Smooth muscle cell (in vitro differentiated cells): ENCODE measurements at regions not wholly inside any gene's neighbourhood (a gene's known extent, or its start where the extent isn't known, plus 50 kb on each side); places are given as distances from the start of the nearest gene placed in this dataset.

ENCODE experiments used
- DNase-seq: peaks from one replicate; lab custom pipeline; 2025; ENCODE audit not compliant: unreplicated experiment; lab: John Stamatoyannopoulos, UW
- H2AFZ ChIP-seq: fragments of 200-600 bp; sonication (generic); 2 replicates; pipeline ENCODE4 v1.6.0; 2016; ENCODE audit warnings: antibody characterized with exemption, low read depth, mild to moderate bottlenecking
- H3F3A ChIP-seq: fragments of 200-600 bp; sonication (generic); 2 replicates; pipeline ENCODE4 v1.6.0; 2017; ENCODE audit warnings: antibody characterized with exemption, low read depth
- H3K27ac ChIP-seq: fragments of 200-600 bp; sonication (generic); 2 replicates; pipeline ENCODE4 v1.5.1; 2016; ENCODE audit warnings: low read depth, mild to moderate bottlenecking
- H3K27me3 ChIP-seq: fragments of 200-600 bp; sonication (generic); 2 replicates; pipeline ENCODE4 v1.6.1; 2016; ENCODE audit warnings: low read depth, mild to moderate bottlenecking
- H3K36me3 ChIP-seq: fragments of 200-600 bp; sonication (generic); 2 replicates; pipeline ENCODE4 v1.5.1; 2016; ENCODE audit warnings: low read depth
- H3K4me1 ChIP-seq: fragments of 200-600 bp; sonication (generic); 2 replicates; pipeline ENCODE4 v1.5.1; 2016; ENCODE audit warnings: low read depth
- H3K4me2 ChIP-seq: fragments of 200-600 bp; sonication (generic); 2 replicates; pipeline ENCODE4 v1.6.0; 2016; ENCODE audit warnings: mild to moderate bottlenecking
- H3K4me3 ChIP-seq: fragments of 200-600 bp; sonication (generic); 2 replicates; pipeline ENCODE4 v1.5.1; 2016; ENCODE audit warnings: mild to moderate bottlenecking
- H3K79me2 ChIP-seq: fragments of 200-600 bp; sonication (generic); 2 replicates; pipeline ENCODE4 v1.6.0; 2016; ENCODE audit warnings: low read depth, mild to moderate bottlenecking
- H3K9ac ChIP-seq: fragments of 200-600 bp; sonication (generic); 2 replicates; pipeline ENCODE4 v1.6.0; 2016; ENCODE audit warnings: low read depth
- H3K9me3 ChIP-seq: fragments of 200-600 bp; sonication (generic); replicated peaks from 2 replicates; pipeline ENCODE4 v1.5.1; 2016; ENCODE audit warnings: low read depth
- H4K20me1 ChIP-seq: fragments of 200-600 bp; sonication (generic); 2 replicates; pipeline ENCODE4 v1.6.0; 2016; ENCODE audit warnings: low read depth
- WGBS: methylation state at CpG from one replicate; pipeline ENCODE4 v1.1.7; 2016; ENCODE audit warnings: low lambda C conversion rate; 5-methylcytosine and 5-hydroxymethylcytosine counted together
- TF ChIP-seq, protein P1 (sequence below): fragments of 200-600 bp; sonication (generic); IDR thresholded peaks from 2 replicates; pipeline ENCODE4 v1.5.1; 2017; ENCODE audit warnings: borderline replicate concordance, mild to moderate bottlenecking, antibody characterized with exemption; ENCODE audit not compliant: insufficient read depth, poor library complexity, severe bottlenecking

DNA sequence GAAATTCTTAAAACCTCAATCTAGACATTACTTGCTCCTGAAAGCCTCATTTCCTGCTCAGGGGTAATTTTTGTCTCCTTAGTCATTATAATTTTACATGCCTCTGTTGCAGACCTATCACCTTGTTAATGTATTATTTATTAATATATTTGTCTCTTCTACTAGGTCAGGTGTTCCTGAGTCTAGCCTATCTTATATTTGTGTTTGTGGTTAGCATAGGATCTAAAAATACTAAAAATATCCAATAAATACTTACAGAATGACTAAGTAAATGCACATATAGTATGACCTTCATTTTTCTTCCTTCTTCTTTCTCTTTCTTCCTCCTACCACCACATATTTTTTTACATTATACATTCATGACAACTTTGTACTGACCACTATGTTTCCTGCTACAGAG lies 268.9 kb upstream of the HS3ST5 start:
- Histone ChIP-seq H3K4me3 (no peak overlapping the region), H3K9me3 (no peaks in the 10 kb centered on the region), H3K27ac (no peak overlapping the region), H3K79me2 (no peaks in the 10 kb centered on the region), H2AFZ (no peak overlapping the region), H3K27me3 (no peaks in the 10 kb centered on the region), H3K4me2 (no peak overlapping the region), H4K20me1 (no peaks in the 10 kb centered on the region), H3K9ac (no peak overlapping the region), H3K36me3 (no peaks in the 10 kb centered on the region), H3F3A (no peaks in the 10 kb centered on the region), H3K4me1 (no peaks in the 10 kb centered on the region)
- TF ChIP-seq, protein P1, sequence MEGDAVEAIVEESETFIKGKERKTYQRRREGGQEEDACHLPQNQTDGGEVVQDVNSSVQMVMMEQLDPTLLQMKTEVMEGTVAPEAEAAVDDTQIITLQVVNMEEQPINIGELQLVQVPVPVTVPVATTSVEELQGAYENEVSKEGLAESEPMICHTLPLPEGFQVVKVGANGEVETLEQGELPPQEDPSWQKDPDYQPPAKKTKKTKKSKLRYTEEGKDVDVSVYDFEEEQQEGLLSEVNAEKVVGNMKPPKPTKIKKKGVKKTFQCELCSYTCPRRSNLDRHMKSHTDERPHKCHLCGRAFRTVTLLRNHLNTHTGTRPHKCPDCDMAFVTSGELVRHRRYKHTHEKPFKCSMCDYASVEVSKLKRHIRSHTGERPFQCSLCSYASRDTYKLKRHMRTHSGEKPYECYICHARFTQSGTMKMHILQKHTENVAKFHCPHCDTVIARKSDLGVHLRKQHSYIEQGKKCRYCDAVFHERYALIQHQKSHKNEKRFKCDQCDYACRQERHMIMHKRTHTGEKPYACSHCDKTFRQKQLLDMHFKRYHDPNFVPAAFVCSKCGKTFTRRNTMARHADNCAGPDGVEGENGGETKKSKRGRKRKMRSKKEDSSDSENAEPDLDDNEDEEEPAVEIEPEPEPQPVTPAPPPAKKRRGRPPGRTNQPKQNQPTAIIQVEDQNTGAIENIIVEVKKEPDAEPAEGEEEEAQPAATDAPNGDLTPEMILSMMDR = no peak
- no peak for DNase-seq

DNA sequence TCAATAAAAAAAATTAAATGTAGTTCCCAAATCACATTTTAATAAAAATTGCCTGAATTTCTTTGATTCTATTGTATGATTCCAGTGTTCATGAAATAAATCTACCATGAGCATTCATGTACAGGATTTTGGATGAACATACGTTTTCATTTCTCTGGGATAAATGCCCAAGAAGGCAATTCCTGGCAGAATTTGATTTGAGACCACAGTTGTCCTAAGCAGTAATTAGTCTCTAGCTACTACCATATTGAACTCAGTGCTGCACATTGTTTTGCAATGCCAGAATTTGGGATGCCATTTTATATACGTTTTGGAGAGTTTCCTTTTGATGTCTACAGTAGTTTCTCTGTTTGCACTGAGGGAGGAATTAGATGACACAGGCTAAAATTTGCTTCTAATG lies 265.3 kb upstream of the HS3ST5 start:
- H3K4me2 ChIP-seq = no peak overlapping the region
- H3K9me3 ChIP-seq = no peaks in the 10 kb centered on the region
- TF ChIP-seq, protein P1 = no peak
- H2AFZ ChIP-seq = no peak overlapping the region
- H3K27me3 ChIP-seq = no peaks in the 10 kb centered on the region
- H4K20me1 ChIP-seq = no peaks in the 10 kb centered on the region
- H3K27ac ChIP-seq = no peak overlapping the region
- no peaks in the 10 kb centered on the region for H3K4me1 ChIP-seq
- no peak for DNase-seq
- no peaks in the 10 kb centered on the region for H3K36me3 ChIP-seq
- H3K9ac ChIP-seq = no peak overlapping the region
- no peaks in the 10 kb centered on the region for H3F3A ChIP-seq
- H3K79me2 ChIP-seq = no peaks in the 10 kb centered on the region
- WGBS = 96% methylated on average over 2 of the region's 2 CpGs
- H3K4me3 ChIP-seq = no peak overlapping the region

DNA sequence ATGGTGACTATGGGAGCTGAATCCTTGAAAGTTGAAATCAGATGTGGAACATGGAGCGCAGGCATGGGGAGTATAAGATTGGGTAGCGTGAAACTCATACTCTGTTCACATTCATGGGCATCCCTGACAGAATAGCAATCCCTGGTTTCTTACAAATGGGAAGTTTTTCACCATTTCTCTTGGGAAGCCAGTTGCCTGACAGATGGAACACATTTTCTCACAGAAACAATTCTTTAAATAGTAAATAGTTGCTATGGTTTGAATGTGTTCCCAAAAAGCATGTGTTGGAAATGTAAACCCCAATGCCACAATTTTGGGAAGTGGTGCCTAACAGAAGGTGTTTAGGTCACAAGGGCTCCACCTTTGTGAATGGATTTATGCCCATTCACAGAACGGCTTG lies 262.8 kb upstream of the HS3ST5 start:
- H3K36me3 ChIP-seq = no peaks in the 10 kb centered on the region
- H2AFZ ChIP-seq = no peak overlapping the region
- DNase-seq = no peak
- no peak overlapping the region for H3K27ac ChIP-seq
- no peaks in the 10 kb centered on the region for H3K27me3 ChIP-seq
- no peaks in the 10 kb centered on the region for H3F3A ChIP-seq
- no peaks in the 10 kb centered on the region for H4K20me1 ChIP-seq
- H3K79me2 ChIP-seq = no peaks in the 10 kb centered on the region
- WGBS = 100% methylated on average over 3 of the region's 3 CpGs
- H3K9ac ChIP-seq = no peak overlapping the region
- no peak overlapping the region for H3K4me2 ChIP-seq
- H3K9me3 ChIP-seq = no peaks in the 10 kb centered on the region
- H3K4me3 ChIP-seq = no peak overlapping the region
- H3K4me1 ChIP-seq = no peaks in the 10 kb centered on the region
- TF ChIP-seq, protein P1 = no peak

DNA sequence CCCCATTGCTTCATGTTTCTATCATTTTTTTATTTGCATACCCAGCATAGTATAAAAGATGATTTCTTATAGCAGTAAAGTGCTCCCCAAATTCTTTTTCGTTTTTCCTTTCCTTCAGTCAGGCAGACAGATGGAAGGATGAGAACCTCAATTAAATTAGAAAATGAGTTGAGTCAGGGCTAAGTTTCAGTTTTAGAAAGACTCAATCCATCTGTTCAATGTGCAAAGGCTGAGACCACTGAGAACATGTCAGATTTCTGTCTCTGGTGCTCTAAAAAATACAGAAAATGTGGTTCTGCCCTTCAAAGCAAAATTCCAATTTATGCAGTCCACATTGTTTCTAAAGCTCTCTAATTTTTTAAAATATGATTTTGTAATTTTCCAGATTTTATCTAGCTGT lies 257.6 kb upstream of the HS3ST5 start:
- H3K4me2 ChIP-seq = no peak overlapping the region
- no peak overlapping the region for H3K9ac ChIP-seq
- no peaks in the 10 kb centered on the region for H3F3A ChIP-seq
- 72% methylated on average over 1 of the region's 1 CpG for WGBS
- H4K20me1 ChIP-seq = no peaks in the 10 kb centered on the region
- TF ChIP-seq, protein P1 = no peak
- H3K4me3 ChIP-seq = no peak overlapping the region
- H3K27ac ChIP-seq = no peak overlapping the region
- H3K36me3 ChIP-seq = no peaks in the 10 kb centered on the region
- H3K4me1 ChIP-seq = no peaks in the 10 kb centered on the region
- H2AFZ ChIP-seq = no peak overlapping the region
- H3K27me3 ChIP-seq = no peaks in the 10 kb centered on the region
- H3K79me2 ChIP-seq = no peaks in the 10 kb centered on the region
- no peak for DNase-seq
- H3K9me3 ChIP-seq = no peaks in the 10 kb centered on the region
